K562 (cell line): ENCODE measurements at regions not wholly inside any gene's neighbourhood (a gene's known extent, or its start where the extent isn't known, plus 50 kb on each side); places are given as distances from the start of the nearest gene placed in this dataset.
"Not testable (repeated sequence)": the region's sequence is repeated elsewhere in the genome, so short reads cannot be mapped to it uniquely, and the experiment has no call there.

Source experiments
- ATAC-seq: fragments of 200-7000 bp; cut with Tn5 transposase; 3 replicates; pipeline ENCODE4 v1.9.1; 2020; ENCODE audit warnings: moderate library complexity
- BruUV-seq: library from RNA; stranded (reverse); fragments of 400-500 nt; replicated peaks from 2 replicates; lab custom pipeline; 2021; lab: Mats Ljungman, UMichigan
- CTCF ChIA-PET: fragments of 300-600 bp; formaldehyde crosslinking; extraction: SDS; loops from one replicate; lab custom pipeline; 2021; ENCODE audit warnings: low intra/inter-chr PET ratio; lab: Yijun Ruan, JAX
- POLR2A ChIA-PET: fragments of 300-600, 350-650 bp; sonication (Branson Sonifier 250); formaldehyde crosslinking; extraction: SDS; loops from one replicate; lab custom pipeline; 2021; ENCODE audit warnings: antibody characterized with exemption, inconsistent platforms; lab: Yijun Ruan, JAX
- DNase-seq, 4 experiments: peaks; one replicate each; pipeline versions ENCODE4 v3.0.0 to v3.0.0-alpha.2; 2011 to 2018; ENCODE audit warnings: low spot score in 3 of 4, mixed read lengths in 3 of 4; ENCODE audit errors: extremely low read depth in 1 of 4
- FAIRE-seq: peaks from 2 replicates; lab custom pipeline; 2011; peaks lifted over from hg19 to GRCh38; lab: Jason Lieb, UNC
- H2AFZ ChIP-seq: 2 replicates; pipeline ENCODE4 v1.6.0; 2011; ENCODE audit warnings: low read depth, low read length, control low read depth, inconsistent platforms
- H3K27ac ChIP-seq: fragments of 200-600 bp; 3 replicates; pipeline ENCODE4 v1.8.0; 2011; ENCODE audit warnings: low read depth, mild to moderate bottlenecking, control low read depth, inconsistent platforms, low read length, moderate library complexity, mixed read lengths; ENCODE audit errors: extremely low read depth
- H3K27me3 ChIP-seq, 2 experiments: fragments of 300-600 bp in 1 of 2; 2 replicates in 1 of 2; 3 replicates in 1 of 2; pipeline versions ENCODE4 v1.6.0 to v1.8.0; 2011; ENCODE audit warnings: inconsistent platforms in 2 of 2, low read length in 2 of 2, mild to moderate bottlenecking in 1 of 2, mixed read lengths in 1 of 2, moderate library complexity in 1 of 2; ENCODE audit not compliant: control insufficient read depth in 2 of 2, insufficient read depth in 2 of 2
- H3K36me3 ChIP-seq: fragments of 300-600 bp; 3 replicates; pipeline ENCODE4 v1.8.0; 2011; ENCODE audit warnings: mild to moderate bottlenecking, low read length, inconsistent platforms; ENCODE audit not compliant: control insufficient read depth, insufficient read depth
- H3K4me1 ChIP-seq, 2 experiments: fragments of 200-600 bp in 1 of 2; replicated peaks in 1 of 2; 2 replicates in 1 of 2; 3 replicates in 1 of 2; pipeline versions ENCODE4 v1.5.1 to v1.8.0; 2011; ENCODE audit warnings: inconsistent platforms in 2 of 2, low read length in 2 of 2, mild to moderate bottlenecking in 1 of 2, mixed read lengths in 1 of 2, moderate library complexity in 1 of 2; ENCODE audit not compliant: control insufficient read depth in 2 of 2, insufficient read depth in 2 of 2
- H3K4me2 ChIP-seq: 2 replicates; pipeline ENCODE4 v1.6.1; 2011; ENCODE audit warnings: low read length, control low read depth, inconsistent platforms, mixed read lengths; ENCODE audit not compliant: insufficient read depth
- H3K4me3 ChIP-seq: fragments of 200-600 bp; sonication (generic), shearing (Covaris generic); 2 replicates; pipeline ENCODE4 v1.5.1; 2016; ENCODE audit warnings: control low read depth, inconsistent platforms
- H3K79me2 ChIP-seq: fragments of 200-600 bp; 3 replicates; pipeline ENCODE4 v1.8.0; 2011; ENCODE audit warnings: low read length, inconsistent platforms; ENCODE audit not compliant: control insufficient read depth, insufficient read depth
- H3K9ac ChIP-seq, 2 experiments: 2 replicates each; pipeline versions ENCODE4 v1.6.0 to v1.6.1; 2011; ENCODE audit warnings: low read depth in 2 of 2, low read length in 2 of 2, control low read depth in 1 of 2, inconsistent platforms in 1 of 2, mild to moderate bottlenecking in 1 of 2, mixed read lengths in 1 of 2; ENCODE audit not compliant: insufficient read depth in 1 of 2
- H3K9me1 ChIP-seq: one replicate; pipeline ENCODE4 v1.6.0; 2011; ENCODE audit warnings: inconsistent platforms, mild to moderate bottlenecking, low read length, moderate library complexity; ENCODE audit not compliant: control insufficient read depth, insufficient read depth
- H3K9me3 ChIP-seq: replicated peaks from 2 replicates; pipeline ENCODE4 v1.5.1; 2011; ENCODE audit warnings: low read depth, low read length, inconsistent platforms; ENCODE audit not compliant: control insufficient read depth, insufficient read depth
- H4K20me1 ChIP-seq: replicated peaks from 2 replicates; pipeline ENCODE4 v1.6.1; 2011; ENCODE audit warnings: low read length, inconsistent platforms, mixed read lengths; ENCODE audit not compliant: control insufficient read depth, insufficient read depth
- WGBS: fragments of 100-300 bp; shearing (Covaris generic); methylation state at CpG from one replicate; pipeline ENCODE4 v1.1.6; 2016; ENCODE audit warnings: low coverage, mixed read lengths; ENCODE audit not compliant: insufficient coverage; ENCODE audit errors: missing lambda C conversion rate; 5-methylcytosine and 5-hydroxymethylcytosine counted together
- in situ Hi-C: fragments of 300-500 bp; cut with MboI; formaldehyde crosslinking; loops from 4 replicates; pipeline ENCODE4 v1.15.0; 2018; ENCODE audit warnings: inconsistent platforms, mixed read lengths
- intact Hi-C: fragments of 100-400 bp; cut with micrococcal nuclease; formaldehyde crosslinking; loops from 2 replicates; pipeline ENCODE4 v1.14.2; 2022

- H3K9me1 ChIP-seq, DNase-seq, BruUV-seq, FAIRE-seq, H3K79me2 ChIP-seq, POLR2A ChIA-PET, in situ Hi-C loops, H3K9ac ChIP-seq, H3K9me3 ChIP-seq, H3K4me2 ChIP-seq, CTCF ChIA-PET, H2AFZ ChIP-seq, H3K27ac ChIP-seq, H3K4me3 ChIP-seq, H3K36me3 ChIP-seq, ATAC-seq, H3K4me1 ChIP-seq, intact Hi-C loops, H3K27me3 ChIP-seq, H4K20me1 ChIP-seq: not testable (repeated sequence)
- WGBS = 3% methylated on average over 3 of the region's 3 CpGs
Observed at GRCh38 chr5:40108764-40109390, 570.8 kb upstream of the PTGER4 start.

DNA sequence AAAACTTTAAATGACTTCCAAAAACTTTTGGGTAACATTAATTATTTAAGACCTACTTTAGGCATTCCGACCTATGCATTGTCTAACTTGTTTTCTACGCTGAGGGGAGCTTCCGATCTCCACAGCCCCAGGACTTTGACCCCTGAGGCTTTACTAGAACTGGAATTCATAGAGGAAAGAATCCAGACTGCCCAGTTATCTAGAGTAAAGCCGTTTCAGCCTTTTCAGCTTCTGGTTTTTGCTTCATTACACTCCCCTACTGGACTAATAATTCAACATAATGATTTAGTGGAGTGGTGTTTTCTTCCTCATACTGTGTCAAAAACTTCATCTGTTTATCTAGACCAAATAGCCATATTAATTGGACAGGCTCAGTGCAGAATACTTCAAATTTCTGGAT is 571.9 kb upstream of the PTGER4 start:
- H2AFZ ChIP-seq, H4K20me1 ChIP-seq, H3K4me1 ChIP-seq, H3K27me3 ChIP-seq, ATAC-seq, POLR2A ChIA-PET, in situ Hi-C loops, H3K27ac ChIP-seq, H3K36me3 ChIP-seq, H3K9me3 ChIP-seq, H3K4me2 ChIP-seq, H3K79me2 ChIP-seq, FAIRE-seq, DNase-seq, H3K9ac ChIP-seq, BruUV-seq, intact Hi-C loops, H3K4me3 ChIP-seq, CTCF ChIA-PET, H3K9me1 ChIP-seq: not testable (repeated sequence)
- 0% methylated on average over 4 of the region's 4 CpGs for WGBS
